A673 (cell line): ENCODE measurements at regions not wholly inside any gene's neighbourhood (a gene's known extent, or its start where the extent isn't known, plus 50 kb on each side); places are given as distances from the start of the nearest gene placed in this dataset.

Experiments used
- EZH2 ChIP-seq: fragments of 200-600 bp; sonication (generic); IDR thresholded peaks from 2 replicates; pipeline ENCODE4 v1.6.1; 2017; ENCODE audit warnings: borderline replicate concordance, low read depth, mild to moderate bottlenecking, mixed read lengths, antibody characterized with exemption, low read length; ENCODE audit not compliant: poor library complexity, severe bottlenecking
- TF ChIP-seq, protein P1 (sequence below): fragments of 300-800, 200-600 bp; sonication (generic); conservative IDR thresholded peaks from 2 replicates; pipeline ENCODE4 v1.5.1; 2017; ENCODE audit warnings: low read depth, mild to moderate bottlenecking, antibody characterized with exemption, low read length, moderate library complexity, mixed read lengths

DNA sequence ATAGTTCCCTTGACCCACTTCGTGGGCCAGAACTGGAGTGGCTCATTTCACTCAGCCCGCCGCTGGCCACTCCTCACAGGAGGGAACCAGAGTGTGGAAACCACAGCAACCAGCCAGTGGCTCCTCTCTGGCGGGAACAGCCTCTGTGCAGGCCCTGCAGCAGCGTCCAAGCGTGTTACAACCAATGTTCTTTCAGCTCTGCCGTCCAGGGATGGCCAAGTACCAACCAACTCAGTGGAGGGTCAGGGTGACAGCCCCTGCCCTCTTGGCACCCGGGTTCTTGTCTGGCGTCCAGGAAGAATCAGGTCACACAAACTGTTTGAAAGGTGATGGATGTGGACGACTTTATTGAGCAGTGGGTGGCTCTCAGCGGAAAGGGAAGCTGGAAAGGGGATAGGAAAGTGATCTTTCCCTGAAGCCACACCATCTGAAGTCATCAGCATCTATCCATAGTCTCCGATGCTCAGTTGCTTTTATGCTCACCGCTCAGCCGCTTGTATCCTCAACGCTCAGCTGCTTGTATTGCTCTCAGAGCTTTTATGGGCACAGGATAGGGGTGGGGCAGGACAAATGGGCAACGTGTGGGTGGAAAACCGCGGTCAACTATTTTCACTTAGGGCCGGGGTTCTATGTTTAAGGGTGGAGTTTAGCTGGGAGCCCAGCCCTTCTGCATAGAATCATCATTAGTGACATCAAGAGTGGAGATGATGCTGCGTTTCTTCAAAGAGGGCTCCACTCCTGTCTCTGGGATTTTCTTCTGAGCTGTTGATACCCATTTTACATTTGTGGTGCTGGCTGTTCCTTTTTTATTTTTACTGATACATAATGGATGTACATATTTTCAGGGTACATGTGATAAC is 250.2 kb downstream of the RRAGC start:
- TF ChIP-seq, protein P1, sequence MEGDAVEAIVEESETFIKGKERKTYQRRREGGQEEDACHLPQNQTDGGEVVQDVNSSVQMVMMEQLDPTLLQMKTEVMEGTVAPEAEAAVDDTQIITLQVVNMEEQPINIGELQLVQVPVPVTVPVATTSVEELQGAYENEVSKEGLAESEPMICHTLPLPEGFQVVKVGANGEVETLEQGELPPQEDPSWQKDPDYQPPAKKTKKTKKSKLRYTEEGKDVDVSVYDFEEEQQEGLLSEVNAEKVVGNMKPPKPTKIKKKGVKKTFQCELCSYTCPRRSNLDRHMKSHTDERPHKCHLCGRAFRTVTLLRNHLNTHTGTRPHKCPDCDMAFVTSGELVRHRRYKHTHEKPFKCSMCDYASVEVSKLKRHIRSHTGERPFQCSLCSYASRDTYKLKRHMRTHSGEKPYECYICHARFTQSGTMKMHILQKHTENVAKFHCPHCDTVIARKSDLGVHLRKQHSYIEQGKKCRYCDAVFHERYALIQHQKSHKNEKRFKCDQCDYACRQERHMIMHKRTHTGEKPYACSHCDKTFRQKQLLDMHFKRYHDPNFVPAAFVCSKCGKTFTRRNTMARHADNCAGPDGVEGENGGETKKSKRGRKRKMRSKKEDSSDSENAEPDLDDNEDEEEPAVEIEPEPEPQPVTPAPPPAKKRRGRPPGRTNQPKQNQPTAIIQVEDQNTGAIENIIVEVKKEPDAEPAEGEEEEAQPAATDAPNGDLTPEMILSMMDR = no peak
- TF ChIP-seq EZH2 = no peak
